Stimulated activated naive CD8-positive, alpha-beta T cell treated with anti-CD3 and anti-CD28 coated beads, Interleukin-15, Interleukin-2, amounts not matched to agents 100 ng/mL and 50 ng/mL, for 24 hours (primary cell): ENCODE measurements at regions not wholly inside any gene's neighbourhood (a gene's known extent, or its start where the extent isn't known, plus 50 kb on each side); places are given as distances from the start of the nearest gene placed in this dataset.
"Not testable (repeated sequence)": the region's sequence is repeated elsewhere in the genome, so short reads cannot be mapped to it uniquely, and the experiment has no call there.

Experiments
- H3K27ac Mint-ChIP-seq: one replicate; pipeline ENCODE4 v1.8.0; 2021; ENCODE audit warnings: mild to moderate bottlenecking, mixed read lengths
- H3K27me3 Mint-ChIP-seq: one replicate; pipeline ENCODE4 v1.8.0; 2021; ENCODE audit warnings: mixed read lengths
- H3K36me3 Mint-ChIP-seq: one replicate; pipeline ENCODE4 v1.8.0; 2021; ENCODE audit warnings: low read depth, mixed read lengths
- H3K4me1 Mint-ChIP-seq: one replicate; pipeline ENCODE4 v1.8.0; 2021; ENCODE audit warnings: low read depth, mixed read lengths
- H3K4me3 Mint-ChIP-seq: one replicate; pipeline ENCODE4 v1.8.0; 2021; ENCODE audit warnings: mild to moderate bottlenecking, mixed read lengths
- H3K9me3 Mint-ChIP-seq: one replicate; pipeline ENCODE4 v1.8.0; 2021; ENCODE audit warnings: mixed read lengths

DNA sequence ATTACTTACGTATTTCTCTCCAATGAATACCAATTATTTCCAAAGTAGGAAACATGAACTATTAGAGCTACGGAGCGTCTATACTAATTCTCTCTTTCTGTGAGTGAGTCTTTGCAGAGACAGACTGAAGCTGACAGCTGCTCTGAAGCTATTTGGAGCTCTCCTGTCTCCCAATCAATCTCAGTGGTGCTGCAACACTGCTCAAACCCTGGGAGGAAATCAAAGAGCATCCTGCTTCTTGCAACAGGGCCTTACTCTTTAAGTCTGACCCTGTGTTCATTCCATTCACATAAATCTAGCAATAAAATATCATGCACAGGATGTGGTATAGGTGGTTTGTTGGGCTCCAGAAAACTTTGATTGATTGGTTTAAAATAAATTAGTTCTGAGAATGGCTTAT, 685.7 kb upstream of the IGFBP3 start:
- no peak overlapping the region for H3K4me3 Mint-ChIP-seq
- H3K4me1 Mint-ChIP-seq = no peaks in the 10 kb centered on the region
- H3K9me3 Mint-ChIP-seq = no peaks in the 10 kb centered on the region
- H3K36me3 Mint-ChIP-seq = no peaks in the 10 kb centered on the region
- no peaks in the 10 kb centered on the region for H3K27me3 Mint-ChIP-seq
- no peak overlapping the region for H3K27ac Mint-ChIP-seq

DNA sequence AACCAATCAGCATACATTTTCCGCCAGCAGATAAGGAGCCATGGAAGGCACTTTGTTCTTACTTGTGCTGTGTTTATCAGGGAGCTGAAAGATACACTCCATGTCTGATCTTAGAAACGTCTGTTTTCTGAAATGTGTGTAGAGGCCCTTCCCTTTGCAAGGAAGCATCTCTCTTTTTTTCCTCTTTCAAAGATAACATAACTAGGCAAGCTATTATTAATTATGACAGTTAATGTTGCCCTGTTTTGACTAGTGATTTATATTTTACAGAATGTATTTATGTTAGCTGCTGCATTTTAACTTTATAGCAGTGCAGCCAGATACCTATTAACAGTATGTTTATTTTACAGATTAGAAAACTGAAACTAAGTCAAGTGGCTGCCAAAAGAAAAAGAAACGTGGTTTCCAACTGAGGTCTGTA, 683.2 kb upstream of the IGFBP3 start:
- no peaks in the 10 kb centered on the region for H3K36me3 Mint-ChIP-seq
- no peaks in the 10 kb centered on the region for H3K27me3 Mint-ChIP-seq
- no peak overlapping the region for H3K27ac Mint-ChIP-seq
- H3K4me1 Mint-ChIP-seq = no peaks in the 10 kb centered on the region
- H3K4me3 Mint-ChIP-seq = no peak overlapping the region
- no peaks in the 10 kb centered on the region for H3K9me3 Mint-ChIP-seq

DNA sequence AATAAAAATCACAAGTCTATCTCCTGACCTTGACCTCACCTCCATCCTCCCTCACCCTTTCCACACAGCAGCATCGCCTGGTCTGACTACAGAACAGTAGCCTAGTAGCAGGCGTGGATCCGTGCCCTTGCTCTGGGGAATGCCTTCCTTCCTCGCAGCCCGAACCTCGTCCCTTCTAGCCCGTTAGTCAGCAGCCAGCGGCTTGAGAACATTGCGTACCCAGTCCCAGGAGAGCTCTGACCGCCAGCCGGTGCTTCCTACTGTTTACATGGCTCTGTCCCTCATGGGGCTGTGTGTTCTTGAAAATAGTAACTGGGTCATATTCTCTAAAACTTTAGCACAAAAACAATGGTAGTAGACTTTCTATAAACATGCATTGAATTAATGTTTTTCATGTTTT, 682.7 kb upstream of the IGFBP3 start:
- no peaks in the 10 kb centered on the region for H3K4me1 Mint-ChIP-seq
- H3K9me3 Mint-ChIP-seq = no peaks in the 10 kb centered on the region
- H3K36me3 Mint-ChIP-seq = no peaks in the 10 kb centered on the region
- no peak overlapping the region for H3K27ac Mint-ChIP-seq
- H3K4me3 Mint-ChIP-seq = no peak overlapping the region
- no peaks in the 10 kb centered on the region for H3K27me3 Mint-ChIP-seq

DNA sequence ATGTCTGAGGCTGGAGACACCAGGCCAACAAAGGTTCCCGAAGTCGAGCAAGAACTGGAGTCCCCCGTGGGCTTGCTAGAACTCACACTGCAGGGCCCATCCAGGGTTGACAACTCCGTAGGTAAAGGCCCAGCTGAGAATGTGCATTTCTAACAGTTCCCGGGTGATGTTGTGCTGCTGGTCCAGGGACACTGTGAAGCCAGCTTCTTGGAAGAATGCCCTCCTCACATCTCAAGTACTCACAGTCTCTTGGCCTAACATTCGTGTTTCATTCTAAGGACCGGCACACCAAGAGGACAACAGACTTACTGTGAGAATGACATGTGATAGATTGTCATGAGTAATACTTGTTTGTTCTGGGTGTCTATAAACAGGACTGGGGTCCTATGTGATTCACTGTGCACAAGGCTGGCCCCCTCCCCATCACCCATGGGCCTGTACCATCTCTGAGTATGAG, 682.3 kb upstream of the IGFBP3 start:
- Mint-ChIP-seq H3K4me1 (no peaks in the 10 kb centered on the region), H3K27ac (no peak overlapping the region), H3K4me3 (no peak overlapping the region), H3K9me3 (no peaks in the 10 kb centered on the region), H3K36me3 (no peaks in the 10 kb centered on the region), H3K27me3 (no peaks in the 10 kb centered on the region)

DNA sequence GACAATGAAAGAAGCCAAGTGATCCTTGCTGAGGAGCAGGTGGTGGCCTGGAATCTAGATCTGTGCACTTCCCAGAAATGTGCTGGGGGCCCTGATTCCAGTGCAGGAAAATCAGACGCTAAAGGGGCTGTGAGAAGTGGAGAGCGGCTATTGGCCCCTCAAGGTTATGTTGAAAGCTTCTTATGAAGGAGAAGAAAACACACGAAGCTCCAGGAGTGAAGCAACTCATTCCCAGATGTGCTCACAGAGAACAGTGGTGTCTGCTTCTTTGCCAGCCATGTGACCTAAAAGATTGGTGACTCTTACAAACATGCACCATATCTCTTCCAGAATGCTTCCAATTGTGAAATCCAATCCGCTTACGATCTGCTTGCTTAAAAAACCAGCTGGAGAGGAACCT, 679.3 kb upstream of the IGFBP3 start:
- H3K27me3 Mint-ChIP-seq = no peaks in the 10 kb centered on the region
- H3K4me1 Mint-ChIP-seq = no peaks in the 10 kb centered on the region
- H3K4me3 Mint-ChIP-seq = no peak overlapping the region
- no peaks in the 10 kb centered on the region for H3K36me3 Mint-ChIP-seq
- H3K9me3 Mint-ChIP-seq = no peaks in the 10 kb centered on the region
- H3K27ac Mint-ChIP-seq = no peak overlapping the region

DNA sequence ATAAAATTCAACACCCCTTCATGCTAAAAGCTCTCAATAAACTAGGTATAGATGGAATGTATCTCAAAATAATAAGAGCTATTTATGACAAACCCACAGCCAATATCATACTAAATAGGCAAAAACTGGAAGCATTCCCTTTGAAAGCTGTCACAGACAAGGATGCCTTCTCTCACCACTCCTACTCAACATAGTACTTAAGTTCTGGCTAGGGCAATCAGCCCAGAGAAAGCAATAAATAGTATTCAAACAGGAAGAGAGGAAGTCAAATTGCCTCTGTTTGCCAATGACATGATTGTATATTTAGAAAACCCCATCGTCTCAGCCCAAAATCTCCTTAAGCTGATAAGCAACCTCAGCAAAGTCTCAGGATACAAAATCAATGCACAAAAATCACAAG, 673.8 kb upstream of the IGFBP3 start:
- H3K9me3 Mint-ChIP-seq = peaks cover 18% of the 10 kb centered on the region
- not testable (repeated sequence) for H3K4me1 Mint-ChIP-seq, H3K27ac Mint-ChIP-seq, H3K27me3 Mint-ChIP-seq, H3K4me3 Mint-ChIP-seq, H3K36me3 Mint-ChIP-seq

DNA sequence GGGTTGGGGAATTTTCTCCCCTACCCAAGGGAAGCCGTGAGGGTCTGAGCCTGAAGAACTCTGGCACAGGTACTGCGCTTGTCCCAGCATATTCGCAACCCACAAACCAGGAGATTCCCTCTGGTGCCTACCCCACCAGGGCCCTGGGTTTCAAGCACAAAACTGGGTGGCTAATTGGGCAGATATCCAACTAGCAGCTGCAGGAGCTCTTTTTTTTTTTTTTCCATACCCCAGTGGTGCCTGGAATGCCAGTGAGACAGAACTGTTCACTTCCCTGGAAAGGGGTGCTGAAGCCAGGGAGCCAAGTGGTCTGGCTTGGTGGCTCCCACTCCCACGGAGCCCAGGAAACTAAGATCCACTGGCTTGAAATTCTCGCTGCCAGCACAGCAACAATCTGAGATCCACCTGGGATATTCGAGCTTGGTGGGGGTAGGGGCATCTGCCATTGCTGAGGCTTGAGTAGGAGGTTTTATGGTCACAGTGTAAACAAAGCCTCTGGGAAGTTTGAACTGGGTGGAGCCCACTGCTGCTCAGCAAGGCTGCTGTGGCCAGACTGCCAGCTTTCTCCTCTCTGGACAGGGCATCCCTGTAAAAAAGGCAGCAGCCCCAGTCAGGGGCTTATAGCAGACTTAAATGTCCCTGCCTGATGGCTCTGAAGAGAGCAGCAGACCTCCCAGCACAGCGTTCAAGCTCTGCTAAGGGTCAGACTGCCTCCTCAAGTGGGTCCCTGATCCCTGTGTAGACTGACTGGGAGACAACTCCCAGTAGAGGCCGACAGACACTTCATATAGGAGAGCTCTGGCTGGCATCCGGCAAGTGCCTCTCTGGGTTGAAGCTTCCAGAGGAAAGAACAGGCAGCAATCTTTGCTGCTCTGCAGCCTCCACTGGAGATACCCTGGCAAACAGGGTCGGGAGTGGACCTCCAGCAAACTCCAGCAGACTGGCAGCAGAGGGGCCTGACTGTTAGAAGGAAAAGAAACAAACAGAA, 670.1 kb upstream of the IGFBP3 start:
- H3K36me3 Mint-ChIP-seq, H3K4me1 Mint-ChIP-seq, H3K4me3 Mint-ChIP-seq, H3K27me3 Mint-ChIP-seq, H3K27ac Mint-ChIP-seq: not testable (repeated sequence)
- peaks cover 26% of the 10 kb centered on the region for H3K9me3 Mint-ChIP-seq

DNA sequence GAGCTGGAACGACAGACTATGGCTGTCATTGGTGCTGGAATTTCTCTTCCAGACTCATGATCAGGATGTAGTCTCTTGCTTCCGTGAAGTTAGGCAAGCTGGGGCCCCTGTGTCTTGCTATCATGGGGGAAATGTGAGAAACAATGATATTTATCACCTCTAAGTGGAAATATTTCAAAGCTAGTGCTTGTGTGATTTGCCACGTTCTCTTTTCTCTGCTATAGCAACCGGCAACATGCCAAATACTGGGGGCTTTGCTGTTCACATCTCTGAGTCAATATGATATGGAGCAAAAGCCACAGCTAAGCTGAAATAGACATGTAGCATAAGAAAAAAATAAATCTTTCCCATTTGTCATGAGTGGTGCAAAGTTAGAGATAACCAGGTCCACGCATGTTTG, 668.2 kb upstream of the IGFBP3 start:
- Mint-ChIP-seq H3K27ac (no peak overlapping the region), H3K36me3 (no peaks in the 10 kb centered on the region), H3K4me3 (no peak overlapping the region), H3K4me1 (no peaks in the 10 kb centered on the region), H3K9me3 (peaks cover 27% of the 10 kb centered on the region), H3K27me3 (no peaks in the 10 kb centered on the region)

DNA sequence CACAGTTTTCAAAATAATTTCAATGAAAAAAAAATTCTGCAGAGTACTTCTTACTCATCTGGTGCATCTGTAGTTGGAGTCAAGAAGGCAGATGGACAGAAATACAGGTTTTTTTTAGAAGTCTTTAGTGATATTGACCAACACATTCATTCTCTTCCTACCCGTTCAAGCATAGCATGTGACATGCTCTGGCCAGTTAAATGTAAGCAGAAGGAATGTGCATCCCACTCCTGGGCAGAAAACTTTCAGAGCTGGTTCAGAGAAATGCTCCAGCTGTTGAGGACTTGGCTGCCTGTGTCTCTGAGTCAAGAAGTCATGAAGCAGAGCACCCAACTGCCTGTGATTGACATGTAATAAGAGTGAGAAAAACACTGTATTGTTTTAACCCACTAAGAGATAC, 665.3 kb upstream of the IGFBP3 start:
- H3K36me3 Mint-ChIP-seq = no peaks in the 10 kb centered on the region

DNA sequence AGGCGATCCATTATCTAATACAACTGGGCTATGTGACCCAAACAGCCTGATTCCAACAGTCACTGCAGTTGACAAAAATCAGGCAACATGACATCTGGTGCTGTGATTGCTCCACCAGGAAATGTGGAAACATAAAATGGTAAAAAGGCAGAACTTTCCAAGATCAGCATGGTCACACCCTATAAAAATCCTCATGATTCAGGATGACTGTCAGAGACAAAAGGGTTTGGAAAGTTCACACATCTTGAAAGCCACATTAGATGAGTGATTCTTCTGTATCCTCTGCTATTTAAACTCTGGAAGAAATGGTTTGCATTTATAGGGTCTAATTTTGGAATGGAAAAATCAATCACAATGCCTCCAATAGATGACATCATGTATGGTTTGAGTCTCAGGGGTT, 662.6 kb upstream of the IGFBP3 start:
- Mint-ChIP-seq H3K27me3 (no peaks in the 10 kb centered on the region), H3K4me3 (no peak overlapping the region), H3K4me1 (no peaks in the 10 kb centered on the region), H3K27ac (no peak overlapping the region), H3K9me3 (peaks cover 11% of the 10 kb centered on the region), H3K36me3 (no peaks in the 10 kb centered on the region)

More for the DNA sequence above, 665.3 kb upstream of the IGFBP3 start:
- Mint-ChIP-seq H3K27me3 (no peaks in the 10 kb centered on the region), H3K27ac (no peak overlapping the region), H3K9me3 (peaks cover 12% of the 10 kb centered on the region), H3K4me3 (no peak overlapping the region), H3K4me1 (no peaks in the 10 kb centered on the region)

DNA sequence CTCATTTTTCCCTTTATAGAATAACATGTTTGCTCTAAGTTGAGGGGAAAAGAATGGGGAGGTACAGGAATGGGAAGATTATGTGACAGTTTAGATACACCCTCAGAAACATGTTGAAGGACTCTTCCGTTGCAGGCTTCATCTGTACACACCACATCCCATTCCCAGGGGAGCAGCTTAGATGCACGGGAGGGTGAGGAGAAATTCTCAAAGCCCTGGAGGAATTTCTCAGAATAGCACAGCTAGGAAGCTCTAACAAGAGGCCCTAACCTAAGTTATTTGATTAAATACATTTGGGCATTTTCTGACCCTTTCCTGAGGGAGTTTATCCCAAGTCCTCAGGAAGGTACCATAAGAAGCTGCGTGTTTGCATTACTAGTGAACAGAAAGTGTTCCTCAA, 660.2 kb upstream of the IGFBP3 start:
- no peaks in the 10 kb centered on the region for H3K27me3 Mint-ChIP-seq
- H3K4me1 Mint-ChIP-seq = no peaks in the 10 kb centered on the region
- H3K27ac Mint-ChIP-seq = no peak overlapping the region
- H3K9me3 Mint-ChIP-seq = peaks cover 11% of the 10 kb centered on the region
- no peaks in the 10 kb centered on the region for H3K36me3 Mint-ChIP-seq
- H3K4me3 Mint-ChIP-seq = no peak overlapping the region

DNA sequence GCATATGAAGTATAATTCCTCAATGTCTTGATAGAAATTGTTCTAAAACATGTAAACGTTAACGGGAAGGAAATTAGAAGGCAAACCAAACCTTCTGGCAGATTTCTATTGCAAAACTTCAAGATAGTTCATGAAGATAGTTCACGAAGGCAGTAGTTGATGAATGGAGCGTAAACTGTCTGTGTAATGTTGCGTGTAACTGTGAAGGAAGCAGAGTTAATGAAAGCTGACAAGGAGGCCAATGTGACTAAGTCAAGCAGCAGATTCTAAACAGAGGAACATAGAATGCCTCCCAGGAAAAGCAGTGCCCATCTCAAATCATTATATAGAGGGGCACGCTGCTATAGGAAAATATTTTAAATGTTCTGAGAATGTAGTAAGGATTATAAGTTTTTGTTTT, 659.7 kb upstream of the IGFBP3 start:
- H3K4me1 Mint-ChIP-seq = no peaks in the 10 kb centered on the region
- peaks cover 11% of the 10 kb centered on the region for H3K9me3 Mint-ChIP-seq
- no peaks in the 10 kb centered on the region for H3K27me3 Mint-ChIP-seq
- H3K36me3 Mint-ChIP-seq = no peaks in the 10 kb centered on the region
- H3K4me3 Mint-ChIP-seq = no peak overlapping the region
- H3K27ac Mint-ChIP-seq = no peak overlapping the region

DNA sequence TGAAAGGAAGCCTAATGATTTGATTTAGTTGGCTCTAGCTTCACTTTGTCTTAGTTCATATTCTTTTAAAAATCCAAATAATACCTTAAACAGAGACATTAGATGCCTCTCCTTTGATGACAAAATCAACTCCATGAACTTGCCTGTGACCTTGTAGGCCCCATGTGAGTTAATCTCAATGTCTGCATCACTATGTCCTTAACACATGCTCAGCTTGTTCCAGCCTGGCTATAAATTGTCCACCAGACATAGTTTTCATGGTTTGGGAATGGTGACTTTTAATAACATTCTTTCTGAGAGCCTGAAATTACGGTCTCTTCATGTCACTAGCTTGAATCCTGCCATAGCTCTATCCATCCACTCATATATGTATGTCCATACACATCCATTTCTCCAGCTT, 656.3 kb upstream of the IGFBP3 start:
- H3K27ac Mint-ChIP-seq = no peak overlapping the region
- H3K4me3 Mint-ChIP-seq = no peak overlapping the region
- peaks cover 11% of the 10 kb centered on the region for H3K9me3 Mint-ChIP-seq
- H3K36me3 Mint-ChIP-seq = no peaks in the 10 kb centered on the region
- no peaks in the 10 kb centered on the region for H3K4me1 Mint-ChIP-seq
- H3K27me3 Mint-ChIP-seq = no peaks in the 10 kb centered on the region

DNA sequence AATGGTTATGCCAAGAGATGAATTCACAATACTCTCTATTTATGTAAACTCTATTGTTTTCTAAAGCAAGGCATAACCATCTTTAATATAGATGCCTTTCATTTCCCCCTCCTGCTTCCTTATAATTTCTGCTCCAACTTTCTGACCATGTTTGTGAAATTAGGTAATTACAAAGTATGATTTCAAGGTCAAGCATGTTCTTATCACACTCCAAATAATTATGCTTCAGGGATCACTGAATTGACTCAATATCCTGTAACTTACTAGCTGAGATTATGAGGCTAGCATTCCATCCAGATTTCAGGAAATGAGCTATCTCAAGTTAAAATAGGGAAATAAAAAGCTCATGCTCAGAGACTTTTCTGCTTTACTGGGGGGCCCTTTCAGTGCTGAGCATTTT, 655.9 kb upstream of the IGFBP3 start:
- Mint-ChIP-seq H3K27me3 (no peaks in the 10 kb centered on the region), H3K4me3 (no peak overlapping the region), H3K36me3 (no peaks in the 10 kb centered on the region), H3K9me3 (peaks cover 11% of the 10 kb centered on the region), H3K27ac (no peak overlapping the region), H3K4me1 (no peaks in the 10 kb centered on the region)

DNA sequence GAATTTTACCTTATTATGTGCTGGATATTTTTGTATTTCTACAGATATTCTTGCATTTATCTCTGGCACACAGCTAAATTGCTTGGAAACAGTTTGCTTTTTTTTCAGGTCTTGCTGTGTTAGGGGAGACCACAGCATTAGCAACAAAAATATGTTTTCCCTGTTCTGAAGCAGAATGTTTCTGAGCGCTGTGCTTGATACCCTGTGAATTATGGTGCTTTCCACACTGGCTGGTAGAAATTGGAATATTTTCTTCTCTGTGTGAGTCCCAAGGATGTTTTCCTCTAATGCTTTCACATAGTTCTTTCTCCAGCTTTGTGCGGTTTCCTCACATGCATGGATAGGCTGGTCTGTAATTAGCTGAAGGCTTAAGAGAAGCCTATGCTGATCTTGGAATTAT, 651.6 kb upstream of the IGFBP3 start:
- peaks cover 4% of the 10 kb centered on the region for H3K9me3 Mint-ChIP-seq
- H3K36me3 Mint-ChIP-seq = no peaks in the 10 kb centered on the region
- H3K4me1 Mint-ChIP-seq = no peaks in the 10 kb centered on the region
- no peak overlapping the region for H3K27ac Mint-ChIP-seq
- H3K27me3 Mint-ChIP-seq = no peaks in the 10 kb centered on the region
- no peak overlapping the region for H3K4me3 Mint-ChIP-seq

DNA sequence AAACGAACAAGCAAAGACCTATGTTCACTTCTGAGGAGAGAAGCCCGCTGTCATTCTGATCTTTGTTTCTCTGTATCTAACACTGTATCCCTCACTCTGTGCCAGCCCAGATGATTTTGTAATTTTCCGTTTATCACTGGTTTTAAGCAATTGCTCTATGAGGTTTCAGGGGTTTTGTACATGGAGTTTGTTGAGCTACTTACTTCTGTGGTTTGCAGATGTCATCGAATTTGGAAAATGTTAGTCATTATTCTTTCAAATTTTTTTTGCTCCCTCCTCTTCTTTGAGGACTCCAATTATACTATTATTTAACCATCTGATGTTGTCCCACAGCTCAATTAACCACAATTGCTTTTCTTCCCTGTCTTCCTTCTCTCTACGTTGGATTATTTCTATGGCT, 650.9 kb upstream of the IGFBP3 start:
- Mint-ChIP-seq H3K27ac (no peak overlapping the region), H3K4me3 (no peak overlapping the region), H3K36me3 (no peaks in the 10 kb centered on the region), H3K9me3 (peaks cover 4% of the 10 kb centered on the region), H3K27me3 (no peaks in the 10 kb centered on the region), H3K4me1 (no peaks in the 10 kb centered on the region)
